ENCODE measurements at regions not wholly inside any gene's neighbourhood (a gene's known extent, or its start where the extent isn't known, plus 50 kb on each side); places are given as distances from the start of the nearest gene placed in this dataset.

DNA sequence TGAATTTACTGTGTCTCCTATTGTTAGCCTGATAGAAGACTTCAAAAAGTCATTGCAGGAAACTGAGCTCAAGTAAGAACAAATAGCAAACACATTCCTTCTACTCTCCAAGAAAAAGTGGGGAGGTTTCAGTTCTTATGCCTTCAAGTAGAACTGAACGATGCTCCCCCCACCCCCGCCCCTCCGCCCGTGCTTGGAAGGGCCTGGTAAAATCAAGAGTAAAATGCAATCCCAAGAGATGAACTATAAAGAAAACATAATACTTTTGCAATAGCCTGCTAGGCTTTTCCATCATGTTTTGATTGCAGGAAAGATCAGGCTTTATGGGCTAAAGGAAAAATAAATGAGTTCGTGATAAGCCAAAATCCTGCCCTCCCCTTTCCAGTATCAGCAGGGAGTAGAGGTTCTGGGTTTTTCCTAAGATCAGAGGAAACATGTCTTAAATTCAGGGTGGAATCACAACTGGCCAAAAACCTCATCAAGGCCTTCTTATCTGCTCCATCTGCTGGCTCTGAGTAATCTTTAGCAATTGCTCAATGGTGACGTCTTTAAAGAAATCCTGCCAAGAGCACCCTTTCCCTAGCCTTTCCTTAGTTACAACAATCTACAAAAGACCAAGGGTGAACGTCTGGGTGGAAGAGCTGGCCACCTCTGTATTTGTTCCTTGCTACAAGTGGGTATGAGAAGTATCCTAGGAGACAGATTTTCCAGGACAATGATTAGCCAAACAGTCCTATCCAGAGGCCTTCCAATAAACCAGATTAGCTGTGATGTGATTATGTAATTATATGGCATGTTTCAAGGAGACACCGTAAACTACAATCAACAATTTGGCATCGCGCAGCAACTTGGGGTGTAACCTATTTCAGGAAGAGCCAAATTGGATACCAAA, 66.3 kb upstream of the FAM9C start:
- Histone ChIP-seq H3K4me1 (no peaks in the 10 kb centered on the region), H3K36me3 (no peaks in the 10 kb centered on the region), H3K9me3 (no peaks in the 10 kb centered on the region), H3K4me3 (no peak overlapping the region), H3K27me3 (no peaks in the 10 kb centered on the region), H3K27ac (peak overlapping the region; percentile 54 to 73)
- TF ChIP-seq POLR2AphosphoS5 (IDR thresholded peaks at IDR 0.05): peak in 1 of 3 donors; percentile 42
- no peak for TF ChIP-seq CTCF (IDR thresholded peaks at IDR 0.05)
- TF ChIP-seq POLR2A (IDR thresholded peaks at IDR 0.05): no peak
- intact Hi-C loops (cut with DNase I; ENCODE audit: low total_unique reads): no loop called here
- DNase-seq (ENCODE audit: low spot score in 2 of 2): no peak

- H3K36me3 ChIP-seq: no peaks in the 10 kb centered on the region
- no peaks in the 10 kb centered on the region for H3K27me3 ChIP-seq
- H3K4me1 ChIP-seq: no peaks in the 10 kb centered on the region
- intact Hi-C loops (cut with DNase I; ENCODE audit: low total_unique reads): no loop called here
- H3K4me3 ChIP-seq: no peak overlapping the region
- H3K9me3 ChIP-seq: no peaks in the 10 kb centered on the region
- DNase-seq (ENCODE audit: low spot score in 2 of 2): no peak
- peak overlapping the region; percentile 54 to 73 for H3K27ac ChIP-seq
- no peak for TF ChIP-seq POLR2AphosphoS5 (IDR thresholded peaks at IDR 0.05)
- TF ChIP-seq POLR2A (IDR thresholded peaks at IDR 0.05): no peak
- no peak for TF ChIP-seq CTCF (IDR thresholded peaks at IDR 0.05)
These were observed 65.4 kb upstream of the FAM9C start for GRCh38 chrX:13109817-13110216.

DNA sequence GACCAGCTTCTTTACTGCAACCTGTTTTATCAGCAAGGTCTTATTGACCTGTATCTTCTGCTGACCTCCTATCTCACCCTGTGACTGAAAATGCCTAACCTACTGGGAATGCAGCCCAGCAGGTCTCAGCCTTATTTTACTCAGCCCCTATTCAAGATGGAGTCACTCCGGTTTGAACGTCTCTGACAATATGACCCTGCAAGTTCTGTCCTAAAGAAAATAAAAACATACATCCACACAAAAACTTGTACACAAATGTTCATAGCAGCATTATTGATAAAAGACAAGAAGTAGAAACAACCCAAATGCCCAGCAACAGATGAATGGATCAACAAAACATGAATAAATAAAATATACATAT, 59.5 kb upstream of the FAM9C start:
- intact Hi-C loops (cut with DNase I; ENCODE audit: low total_unique reads): no loop called here
- H3K4me1 ChIP-seq: no peaks in the 10 kb centered on the region
- no peaks in the 10 kb centered on the region for H3K9me3 ChIP-seq
- no peak for DNase-seq (ENCODE audit: low spot score in 2 of 2)
- H3K36me3 ChIP-seq: no peaks in the 10 kb centered on the region
- peaks cover 0 to 14% of the 10 kb centered on the region in 2 donors for H3K27me3 ChIP-seq
- no peak overlapping the region for H3K27ac ChIP-seq
- no peak overlapping the region for H3K4me3 ChIP-seq
- TF ChIP-seq CTCF (IDR thresholded peaks at IDR 0.05) (no peak), POLR2A (IDR thresholded peaks at IDR 0.05) (no peak), POLR2AphosphoS5 (IDR thresholded peaks at IDR 0.05) (no peak)

DNA sequence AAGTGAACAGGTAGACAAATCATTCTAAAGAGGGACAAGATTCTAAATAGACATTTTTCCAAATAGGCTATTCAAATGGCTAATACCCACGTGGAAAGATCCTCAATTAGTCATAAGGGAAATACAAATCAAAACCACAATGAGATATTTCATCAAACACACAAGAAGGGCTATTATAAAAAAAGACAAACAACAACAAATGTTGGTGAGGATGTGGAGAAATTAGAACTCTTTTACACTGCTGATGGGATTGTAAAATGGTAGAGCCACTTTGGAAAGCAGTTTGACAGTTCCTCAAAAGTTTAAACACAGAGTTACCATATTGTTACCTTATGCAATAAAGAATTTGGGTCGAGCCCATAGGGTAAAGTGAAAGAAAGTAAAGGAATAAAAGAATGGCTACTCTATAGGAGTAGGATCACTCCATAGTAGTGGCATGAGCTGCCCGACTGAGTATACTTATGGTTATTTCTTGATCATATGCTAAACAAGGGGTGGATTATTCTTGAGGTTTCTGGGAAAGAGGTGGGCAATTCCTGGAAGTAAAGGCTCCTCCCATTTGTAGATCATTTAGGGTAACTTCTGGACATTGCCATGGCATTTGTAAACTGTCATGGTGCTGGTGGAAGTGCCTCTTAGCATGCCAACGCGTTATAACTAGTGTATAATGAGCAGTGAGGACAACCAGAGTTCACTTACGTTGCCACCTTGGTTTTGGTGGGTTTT, 58.9 kb upstream of the FAM9C start:
- H3K27ac ChIP-seq: peak overlapping the region; percentile 48
- H3K36me3 ChIP-seq: no peaks in the 10 kb centered on the region
- no peak overlapping the region for H3K4me3 ChIP-seq
- TF ChIP-seq POLR2A (IDR thresholded peaks at IDR 0.05) (no peak), POLR2AphosphoS5 (IDR thresholded peaks at IDR 0.05) (no peak), CTCF (IDR thresholded peaks at IDR 0.05) (no peak)
- H3K4me1 ChIP-seq: no peaks in the 10 kb centered on the region
- no peak for DNase-seq (ENCODE audit: low spot score in 2 of 2)
- H3K27me3 ChIP-seq: peaks cover 0 to 14% of the 10 kb centered on the region in 2 donors
- no peaks in the 10 kb centered on the region for H3K9me3 ChIP-seq
- intact Hi-C loops (cut with DNase I; ENCODE audit: low total_unique reads): no loop called here

- H3K4me3 ChIP-seq: no peak overlapping the region
- peak overlapping the region; percentile 48 for H3K27ac ChIP-seq
- peaks cover 0 to 14% of the 10 kb centered on the region in 2 donors for H3K27me3 ChIP-seq
- no peaks in the 10 kb centered on the region for H3K36me3 ChIP-seq
- H3K4me1 ChIP-seq: no peaks in the 10 kb centered on the region
- DNase-seq (ENCODE audit: low spot score in 2 of 2): no peak
- intact Hi-C loops (cut with DNase I; ENCODE audit: low total_unique reads): no loop called here
- no peaks in the 10 kb centered on the region for H3K9me3 ChIP-seq
- TF ChIP-seq POLR2A (IDR thresholded peaks at IDR 0.05): no peak
- no peak for TF ChIP-seq POLR2AphosphoS5 (IDR thresholded peaks at IDR 0.05)
- TF ChIP-seq CTCF (IDR thresholded peaks at IDR 0.05): no peak
These were observed 58.2 kb upstream of the FAM9C start for GRCh38 chrX:13102636-13103035.
